ENCODE measurements at regions not wholly inside any gene's neighbourhood (a gene's known extent, or its start where the extent isn't known, plus 50 kb on each side); places are given as distances from the start of the nearest gene placed in this dataset.
"Not testable (repeated sequence)": the region's sequence is repeated elsewhere in the genome, so short reads cannot be mapped to it uniquely, and the experiment has no call there.

- TF ChIP-seq CTCF (IDR thresholded peaks at IDR 0.05; ENCODE audit: insufficient read depth, low read length, poor library complexity, severe bottlenecking); EZH2phosphoT487 (conservative IDR thresholded peaks at IDR 0.05; ENCODE audit: low read length): not testable (repeated sequence)
Measured at GRCh38 chr1:60773099-60773498, 309.3 kb upstream of the NFIA start.

Measured in SU-DHL-6 (cell line).